ENCODE measurements at regions not wholly inside any gene's neighbourhood (a gene's known extent, or its start where the extent isn't known, plus 50 kb on each side); places are given as distances from the start of the nearest gene placed in this dataset.

DNA sequence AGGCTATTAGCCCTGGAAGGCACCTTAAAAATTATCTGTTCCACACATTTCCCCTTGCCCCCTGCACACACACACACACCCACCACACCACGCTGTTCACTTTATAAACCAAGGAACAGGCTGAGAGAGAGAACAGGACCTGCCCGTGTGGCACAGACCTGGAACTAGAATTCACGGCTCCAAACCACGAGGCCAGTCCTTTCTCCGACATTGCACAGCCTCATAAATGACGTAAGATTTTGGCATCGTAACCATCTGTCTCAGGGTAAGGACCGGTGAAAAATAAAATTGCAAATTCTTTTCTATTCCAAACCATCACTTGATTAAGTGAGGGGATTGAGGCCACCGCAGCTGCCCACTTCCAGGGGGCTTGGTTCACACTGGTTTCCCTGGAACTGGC, 330.3 kb downstream of the BCOR start:
- Histone ChIP-seq H3K9me3 (ENCODE audit: control insufficient read depth in 1 of 2, insufficient read depth in 1 of 2, low read depth in 1 of 2, low read length in 2 of 2) (no peaks in the 10 kb centered on the region), H3K4me2 (ENCODE audit: low read length) (no peak overlapping the region), H3K27ac (ENCODE audit: low read depth, low read length) (no peak overlapping the region), H3K4me1 (ENCODE audit: control insufficient read depth in 1 of 2, insufficient read depth in 2 of 2, low read length in 2 of 2) (no peaks in the 10 kb centered on the region), H3K27me3 (ENCODE audit: insufficient read depth, low read length) (no peaks in the 10 kb centered on the region), H3K9me2 (ENCODE audit: insufficient read depth) (no peaks in the 10 kb centered on the region), H3K79me2 (ENCODE audit: insufficient read depth, low read length) (no peaks in the 10 kb centered on the region), H3K9ac (ENCODE audit: low read length) (no peak overlapping the region), H2AFZ (ENCODE audit: low read depth, low read length, poor library complexity, severe bottlenecking) (no peak overlapping the region), H3K36me3 (ENCODE audit: control insufficient read depth in 1 of 2, insufficient read depth in 2 of 2, low read length in 2 of 2) (no peaks in the 10 kb centered on the region), H4K20me1 (ENCODE audit: insufficient read depth) (no peaks in the 10 kb centered on the region), H3K4me3 (replicated peaks in 1 of 2; ENCODE audit: low read depth in 1 of 2, low read length in 2 of 2) (no peak overlapping the region)
- RAD21 ChIA-PET (ENCODE audit: low non-redundant PET in 1 of 2, low total read pairs in 2 of 2, uncharacterized antibody in 2 of 2, unreplicated experiment in 2 of 2), result no interaction called here
- intact Hi-C loops (cut with micrococcal nuclease), result no loop called here
- no peak for TF ChIP-seq EZH2 (IDR thresholded peaks at IDR 0.05)
- no peak for TF ChIP-seq ZBTB33 (IDR thresholded peaks at IDR 0.05; ENCODE audit: extremely low read depth, insufficient replicate concordance, low read length)
- TF ChIP-seq, protein P1, sequence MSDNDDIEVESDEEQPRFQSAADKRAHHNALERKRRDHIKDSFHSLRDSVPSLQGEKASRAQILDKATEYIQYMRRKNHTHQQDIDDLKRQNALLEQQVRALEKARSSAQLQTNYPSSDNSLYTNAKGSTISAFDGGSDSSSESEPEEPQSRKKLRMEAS (IDR thresholded peaks at IDR 0.05), result no peak
- TF ChIP-seq SRF (IDR thresholded peaks at IDR 0.05; ENCODE audit: low read depth), result no peak
- no TSS peak for BruUV-seq (replicated peaks)
- DNase-seq (ENCODE audit: low read depth, low spot score) (no peak), ATAC-seq (no peak)
- POLR2A ChIA-PET, result no interaction called here
- CTCF ChIA-PET, result no interaction called here

GRCh38 chrX:39769748-39770147, 328.0 kb downstream of the BCOR start:
- RAD21 ChIA-PET (ENCODE audit: low non-redundant PET in 1 of 2, low total read pairs in 2 of 2, uncharacterized antibody in 2 of 2, unreplicated experiment in 2 of 2), result no interaction called here
- no peak for TF ChIP-seq EGR1 (IDR thresholded peaks at IDR 0.05; ENCODE audit: low read depth)
- TF ChIP-seq, protein P2, sequence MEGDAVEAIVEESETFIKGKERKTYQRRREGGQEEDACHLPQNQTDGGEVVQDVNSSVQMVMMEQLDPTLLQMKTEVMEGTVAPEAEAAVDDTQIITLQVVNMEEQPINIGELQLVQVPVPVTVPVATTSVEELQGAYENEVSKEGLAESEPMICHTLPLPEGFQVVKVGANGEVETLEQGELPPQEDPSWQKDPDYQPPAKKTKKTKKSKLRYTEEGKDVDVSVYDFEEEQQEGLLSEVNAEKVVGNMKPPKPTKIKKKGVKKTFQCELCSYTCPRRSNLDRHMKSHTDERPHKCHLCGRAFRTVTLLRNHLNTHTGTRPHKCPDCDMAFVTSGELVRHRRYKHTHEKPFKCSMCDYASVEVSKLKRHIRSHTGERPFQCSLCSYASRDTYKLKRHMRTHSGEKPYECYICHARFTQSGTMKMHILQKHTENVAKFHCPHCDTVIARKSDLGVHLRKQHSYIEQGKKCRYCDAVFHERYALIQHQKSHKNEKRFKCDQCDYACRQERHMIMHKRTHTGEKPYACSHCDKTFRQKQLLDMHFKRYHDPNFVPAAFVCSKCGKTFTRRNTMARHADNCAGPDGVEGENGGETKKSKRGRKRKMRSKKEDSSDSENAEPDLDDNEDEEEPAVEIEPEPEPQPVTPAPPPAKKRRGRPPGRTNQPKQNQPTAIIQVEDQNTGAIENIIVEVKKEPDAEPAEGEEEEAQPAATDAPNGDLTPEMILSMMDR (IDR thresholded peaks at IDR 0.05 in 2 of 3, conservative IDR thresholded peaks at IDR 0.05 in 1 of 3; ENCODE audit: borderline replicate concordance in 1 of 3, insufficient read depth in 1 of 3, low read depth in 2 of 3, low read length in 2 of 3), result no peak
- TF ChIP-seq CEBPB (IDR thresholded peaks at IDR 0.05; ENCODE audit: low read depth), result no peak
- TF ChIP-seq FOSL1 (IDR thresholded peaks at IDR 0.05; ENCODE audit: low read depth), result no peak
- no peak for TF ChIP-seq YY1 (IDR thresholded peaks at IDR 0.05; ENCODE audit: extremely low read depth, insufficient replicate concordance, low read depth, low read length)
- no peak for TF ChIP-seq ZBTB33 (IDR thresholded peaks at IDR 0.05; ENCODE audit: extremely low read depth, insufficient replicate concordance, low read length)
- Histone ChIP-seq H2AFZ (ENCODE audit: low read depth, low read length, poor library complexity, severe bottlenecking) (no peak overlapping the region), H3K9me3 (ENCODE audit: control insufficient read depth in 1 of 2, insufficient read depth in 1 of 2, low read depth in 1 of 2, low read length in 2 of 2) (no peaks in the 10 kb centered on the region), H3K9me2 (ENCODE audit: insufficient read depth) (no peaks in the 10 kb centered on the region), H3K4me3 (replicated peaks in 1 of 2; ENCODE audit: low read depth in 1 of 2, low read length in 2 of 2) (no peak overlapping the region), H3K36me3 (ENCODE audit: control insufficient read depth in 1 of 2, insufficient read depth in 2 of 2, low read length in 2 of 2) (no peaks in the 10 kb centered on the region), H3K9ac (ENCODE audit: low read length) (no peak overlapping the region), H4K20me1 (ENCODE audit: insufficient read depth) (no peaks in the 10 kb centered on the region), H3K27ac (ENCODE audit: low read depth, low read length) (no peak overlapping the region), H3K4me2 (ENCODE audit: low read length) (no peak overlapping the region), H3K27me3 (ENCODE audit: insufficient read depth, low read length) (no peaks in the 10 kb centered on the region), H3K79me2 (ENCODE audit: insufficient read depth, low read length) (no peaks in the 10 kb centered on the region), H3K4me1 (ENCODE audit: control insufficient read depth in 1 of 2, insufficient read depth in 2 of 2, low read length in 2 of 2) (no peaks in the 10 kb centered on the region)
- intact Hi-C loops (cut with micrococcal nuclease), result no loop called here
- DNase-seq (ENCODE audit: low read depth, low spot score) (no peak), ATAC-seq (no peak)
- CTCF ChIA-PET, result no interaction called here
- no TSS peak for BruUV-seq (replicated peaks)
- POLR2A ChIA-PET, result no interaction called here

All from HCT116 (cell line).